Activated CD4-positive, alpha-beta T cell treated with anti-CD3 and anti-CD28 coated beads for 36 hours (primary cell): ENCODE measurements at regions not wholly inside any gene's neighbourhood (a gene's known extent, or its start where the extent isn't known, plus 50 kb on each side); places are given as distances from the start of the nearest gene placed in this dataset.
"Not testable (repeated sequence)": the region's sequence is repeated elsewhere in the genome, so short reads cannot be mapped to it uniquely, and the experiment has no call there.

ENCODE experiments used
- ATAC-seq: fragments of 200-7000 bp; cut with Tn5 transposase; one replicate; pipeline ENCODE4 v1.10.0; 2021; ENCODE audit warnings: mild to moderate bottlenecking, moderate library complexity
- CTCF ChIA-PET: fragments of 350-600 bp; sonication (Branson Sonifier 250); formaldehyde crosslinking; loops from one replicate; lab custom pipeline; 2021; ENCODE audit warnings: antibody characterized with exemption; lab: Charles Lee
- POLR2A ChIA-PET: fragments of 350-600 bp; sonication (Branson Sonifier 250); formaldehyde crosslinking; loops from one replicate; lab custom pipeline; 2021; ENCODE audit warnings: antibody characterized with exemption, inconsistent platforms; lab: Charles Lee
- DNase-seq: peaks from one replicate; pipeline ENCODE4 v3.0.0-alpha.2; 2020
- H3K27ac Mint-ChIP-seq: one replicate; pipeline ENCODE4 v1.8.0; 2021; ENCODE audit warnings: mixed read lengths
- H3K27me3 Mint-ChIP-seq: one replicate; pipeline ENCODE4 v1.8.0; 2021; ENCODE audit warnings: mixed read lengths
- H3K36me3 Mint-ChIP-seq: one replicate; pipeline ENCODE4 v1.8.0; 2021; ENCODE audit warnings: low read depth, mixed read lengths
- H3K4me1 Mint-ChIP-seq: one replicate; pipeline ENCODE4 v1.8.0; 2021; ENCODE audit warnings: mixed read lengths
- H3K4me3 Mint-ChIP-seq: one replicate; pipeline ENCODE4 v1.8.0; 2021; ENCODE audit warnings: mild to moderate bottlenecking, moderate library complexity, mixed read lengths
- H3K9me3 Mint-ChIP-seq: one replicate; pipeline ENCODE4 v1.8.0; 2021; ENCODE audit warnings: low read depth, mixed read lengths
- intact Hi-C, 2 experiments: fragments of 100-400 bp; cut with DNase I in 1 of 2; cut with micrococcal nuclease in 1 of 2; formaldehyde crosslinking; loops; one replicate each; pipeline versions ENCODE4 v1.14.2 to v1.15.1; 2022 to 2024; cut with DNase I, micrococcal nuclease

DNA sequence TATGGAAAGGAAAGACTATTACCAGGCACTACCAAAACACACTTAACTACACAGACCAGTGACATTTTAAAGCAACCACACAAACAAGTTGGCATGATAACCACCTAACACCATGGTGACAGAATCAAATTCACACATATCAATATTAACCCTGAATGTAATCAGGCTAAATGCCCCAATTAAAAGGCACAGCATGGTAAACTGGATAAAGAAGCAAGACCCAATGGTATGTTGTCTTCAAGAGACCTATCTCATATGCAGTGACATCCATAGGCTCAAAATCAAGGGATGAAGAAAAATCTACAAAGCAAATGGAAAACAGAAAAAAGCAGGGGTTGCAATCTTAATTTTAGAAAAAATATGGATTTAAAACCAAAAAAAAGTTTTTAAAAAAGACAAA lies 86.0 kb downstream of the SAMD9 start:
- POLR2A ChIA-PET, result no interaction called here
- H3K27ac Mint-ChIP-seq, result no peak overlapping the region
- peaks cover 16% of the 10 kb centered on the region for H3K9me3 Mint-ChIP-seq
- H3K4me3 Mint-ChIP-seq, result no peak overlapping the region
- no peak for DNase-seq
- H3K4me1 Mint-ChIP-seq, result peaks cover 8% of the 10 kb centered on the region
- no peak for ATAC-seq
- no peaks in the 10 kb centered on the region for H3K36me3 Mint-ChIP-seq
- H3K27me3 Mint-ChIP-seq, result peaks cover 9% of the 10 kb centered on the region
- CTCF ChIA-PET, result no interaction called here
- intact Hi-C loops, result no loop called here

DNA sequence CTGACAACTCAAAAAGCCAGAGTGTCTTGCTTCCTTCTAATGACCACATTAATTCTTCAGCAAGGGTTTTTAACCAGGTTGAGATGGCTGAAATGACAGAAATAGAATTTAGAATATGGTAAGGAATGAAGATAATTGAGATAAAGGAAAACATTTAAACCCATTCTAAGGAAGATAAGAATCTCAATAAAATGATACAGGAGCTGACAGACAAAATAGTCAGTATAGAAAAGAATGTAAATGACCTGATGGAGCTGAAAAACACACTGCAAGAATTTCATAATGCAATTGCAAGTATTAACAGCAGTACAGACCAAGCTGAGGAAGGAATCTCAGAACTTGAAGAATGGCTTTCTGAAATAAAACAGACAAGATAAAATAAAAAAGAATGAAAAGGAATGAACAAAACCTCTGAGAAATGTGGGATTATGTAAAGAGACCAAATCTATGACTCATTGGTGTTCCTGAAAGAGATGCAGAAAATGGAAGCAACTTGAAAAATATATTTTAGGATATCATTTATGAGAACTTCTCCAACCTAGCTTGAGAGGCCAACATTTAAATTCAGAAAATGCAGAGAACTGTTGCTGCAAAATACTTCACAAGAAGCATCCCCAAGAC lies 87.1 kb downstream of the SAMD9 start:
- ATAC-seq (no peak), DNase-seq (no peak)
- Mint-ChIP-seq H3K27me3 (peaks cover 10% of the 10 kb centered on the region), H3K4me3 (no peak overlapping the region), H3K36me3 (no peaks in the 10 kb centered on the region), H3K4me1 (peaks cover 2% of the 10 kb centered on the region), H3K9me3 (peaks cover 16% of the 10 kb centered on the region), H3K27ac (no peak overlapping the region)
- ChIA-PET POLR2A (no interaction called here), CTCF (no interaction called here)
- intact Hi-C loops, result no loop called here

DNA sequence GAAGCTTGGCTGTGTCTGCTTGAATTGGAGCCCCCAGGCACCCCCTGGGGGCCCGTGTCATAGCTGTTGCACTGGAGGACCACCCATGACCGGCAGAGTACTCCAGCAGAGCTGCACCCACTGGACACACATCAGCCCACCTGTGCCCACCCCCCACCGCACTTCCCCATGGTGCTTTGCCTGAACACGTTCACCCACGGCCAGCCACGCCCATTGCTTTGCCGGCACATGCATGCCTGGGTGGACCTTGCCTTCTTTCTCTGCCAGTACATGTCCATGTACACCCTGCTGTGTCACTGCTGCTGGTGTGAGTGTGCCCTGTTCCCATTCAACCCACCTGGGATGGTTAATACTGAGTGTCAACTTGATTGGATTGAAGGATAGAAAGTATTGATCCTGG lies 88.7 kb downstream of the SAMD9 start:
- no peak for ATAC-seq

DNA sequence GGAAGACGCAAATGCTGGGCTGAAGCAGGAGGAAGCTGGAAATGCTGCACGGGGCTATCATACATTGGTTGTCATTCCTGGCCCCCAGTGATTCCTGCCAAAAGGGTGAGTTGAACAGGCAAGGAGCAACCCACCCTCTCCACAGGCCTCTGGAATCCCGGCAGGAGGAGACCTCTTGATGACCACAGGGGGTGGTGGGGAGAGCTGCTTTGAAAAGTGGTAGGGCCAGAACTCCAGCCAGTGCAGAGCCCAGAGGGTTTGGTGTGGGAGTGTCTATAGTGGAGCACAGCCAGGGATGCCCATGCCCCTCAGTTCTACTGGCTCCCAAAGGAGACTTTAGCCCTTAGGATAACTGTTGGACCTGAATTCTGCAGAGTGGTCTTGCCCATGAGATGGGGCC lies 89.2 kb downstream of the SAMD9 start:
- no peak for DNase-seq
- no peak for ATAC-seq
- ChIA-PET POLR2A (no interaction called here), CTCF (no interaction called here)
- Mint-ChIP-seq H3K36me3 (no peaks in the 10 kb centered on the region), H3K9me3 (peaks cover 14% of the 10 kb centered on the region), H3K27me3 (peaks cover 11% of the 10 kb centered on the region), H3K4me1 (peaks cover 2% of the 10 kb centered on the region), H3K4me3 (no peak overlapping the region), H3K27ac (no peak overlapping the region)
- intact Hi-C loops, result no loop called here

More for the DNA sequence above, 88.7 kb downstream of the SAMD9 start:
- H3K4me1 Mint-ChIP-seq, result peaks cover 2% of the 10 kb centered on the region
- peaks cover 14% of the 10 kb centered on the region for H3K9me3 Mint-ChIP-seq
- H3K27me3 Mint-ChIP-seq, result peaks cover 11% of the 10 kb centered on the region
- no peaks in the 10 kb centered on the region for H3K36me3 Mint-ChIP-seq
- no peak for DNase-seq
- ChIA-PET CTCF (no interaction called here), POLR2A (no interaction called here)
- no peak overlapping the region for H3K4me3 Mint-ChIP-seq
- no peak overlapping the region for H3K27ac Mint-ChIP-seq
- intact Hi-C loops, result no loop called here

DNA sequence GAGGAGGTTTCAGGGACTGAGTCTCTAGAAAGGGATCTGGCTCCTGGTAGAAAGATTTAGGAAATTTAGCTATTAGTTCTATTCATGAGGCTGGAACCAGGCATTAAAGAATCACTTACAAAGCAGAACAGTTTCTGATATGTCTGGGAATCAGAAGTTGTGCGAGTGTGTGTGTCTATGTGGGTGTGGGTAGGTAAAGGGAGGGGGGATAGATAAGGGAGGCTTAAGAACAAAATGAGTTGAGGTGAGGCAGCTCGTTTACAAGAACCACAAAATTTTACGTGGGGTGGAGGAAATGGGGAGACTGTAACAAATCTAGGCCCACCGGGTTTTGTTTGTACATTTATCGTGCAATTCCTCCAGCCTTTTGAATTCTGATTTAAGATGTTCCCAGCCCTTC lies 90.7 kb downstream of the SAMD9 start:
- intact Hi-C loops, result no loop called here
- peaks cover 11% of the 10 kb centered on the region for H3K27me3 Mint-ChIP-seq
- ATAC-seq, result no peak
- no peak overlapping the region for H3K27ac Mint-ChIP-seq
- ChIA-PET CTCF (interaction anchor here (0.6 to 0.8 kb wide), 2 partner anchors 14 to 91 kb away, joined by 3 read pairs; partner anchors contain the start of gene SAMD9), POLR2A (no interaction called here)
- H3K9me3 Mint-ChIP-seq, result peaks cover 8% of the 10 kb centered on the region
- peaks cover 3% of the 10 kb centered on the region for H3K4me1 Mint-ChIP-seq
- no peaks in the 10 kb centered on the region for H3K36me3 Mint-ChIP-seq
- no peak for DNase-seq
- H3K4me3 Mint-ChIP-seq, result no peak overlapping the region

DNA sequence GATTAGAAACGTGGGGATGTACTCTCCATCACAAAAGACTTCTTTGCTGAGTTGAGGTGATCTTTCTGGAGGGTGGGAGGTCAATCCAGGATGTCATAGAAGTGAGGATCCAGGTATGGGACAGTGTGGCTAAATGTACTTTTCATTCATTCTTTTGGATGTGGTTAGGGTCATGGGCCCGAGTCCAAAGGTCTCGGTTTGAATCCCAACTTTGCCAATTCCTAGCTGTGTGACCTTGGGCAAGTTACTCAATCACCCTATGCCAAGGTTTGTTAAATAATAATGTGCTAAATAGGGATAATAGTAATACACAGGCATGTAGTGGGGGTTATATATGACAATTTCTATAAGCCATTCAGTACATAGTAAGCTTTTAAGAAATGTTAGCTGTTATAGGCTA lies 91.4 kb downstream of the SAMD9 start:
- DNase-seq, result no peak
- ChIA-PET POLR2A (no interaction called here), CTCF (interaction anchor here (0.6 to 1.1 kb wide), 3 partner anchors 14 to 602 kb away, joined by 3 read pairs; partner anchors contain the start of gene SAMD9)
- intact Hi-C loops, result no loop called here
- no peak for ATAC-seq
- no peaks in the 10 kb centered on the region for H3K36me3 Mint-ChIP-seq
- peaks cover 11% of the 10 kb centered on the region for H3K27me3 Mint-ChIP-seq
- H3K27ac Mint-ChIP-seq, result no peak overlapping the region
- peaks cover 4% of the 10 kb centered on the region for H3K9me3 Mint-ChIP-seq
- H3K4me3 Mint-ChIP-seq, result no peak overlapping the region
- peaks cover 7% of the 10 kb centered on the region for H3K4me1 Mint-ChIP-seq

DNA sequence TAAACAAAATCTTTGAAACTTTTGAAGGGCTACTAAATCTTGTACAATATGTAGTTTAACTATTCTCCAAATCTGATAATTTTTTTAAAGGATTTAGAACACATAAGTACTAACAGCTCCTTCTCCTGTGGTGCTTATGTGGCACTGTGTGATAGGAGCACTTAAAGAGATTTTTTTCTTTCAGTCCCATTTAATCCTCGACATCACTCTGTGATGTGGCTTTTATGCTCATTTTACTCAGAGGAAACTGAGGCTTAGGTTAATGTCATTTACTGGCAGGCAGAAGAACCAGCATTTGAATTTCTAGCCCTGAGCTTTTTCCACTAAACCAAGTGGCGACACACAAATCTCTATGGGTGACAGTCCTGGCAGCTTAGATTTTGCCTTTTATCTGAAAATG lies 92.4 kb downstream of the SAMD9 start:
- H3K27ac Mint-ChIP-seq, result no peak overlapping the region
- peak; percentile 69 for ATAC-seq
- H3K4me1 Mint-ChIP-seq, result peaks cover 9% of the 10 kb centered on the region
- intact Hi-C loops, result no loop called here
- H3K27me3 Mint-ChIP-seq, result peaks cover 11% of the 10 kb centered on the region
- no peak for DNase-seq
- no peaks in the 10 kb centered on the region for H3K9me3 Mint-ChIP-seq
- ChIA-PET POLR2A (no interaction called here), CTCF (interaction anchor here (0.8 to 1.2 kb wide), 3 partner anchors 9 to 601 kb away, joined by 3 to 5 read pairs (median 3); no protein-coding TSS in a partner anchor)
- H3K4me3 Mint-ChIP-seq, result no peak overlapping the region
- no peaks in the 10 kb centered on the region for H3K36me3 Mint-ChIP-seq

DNA sequence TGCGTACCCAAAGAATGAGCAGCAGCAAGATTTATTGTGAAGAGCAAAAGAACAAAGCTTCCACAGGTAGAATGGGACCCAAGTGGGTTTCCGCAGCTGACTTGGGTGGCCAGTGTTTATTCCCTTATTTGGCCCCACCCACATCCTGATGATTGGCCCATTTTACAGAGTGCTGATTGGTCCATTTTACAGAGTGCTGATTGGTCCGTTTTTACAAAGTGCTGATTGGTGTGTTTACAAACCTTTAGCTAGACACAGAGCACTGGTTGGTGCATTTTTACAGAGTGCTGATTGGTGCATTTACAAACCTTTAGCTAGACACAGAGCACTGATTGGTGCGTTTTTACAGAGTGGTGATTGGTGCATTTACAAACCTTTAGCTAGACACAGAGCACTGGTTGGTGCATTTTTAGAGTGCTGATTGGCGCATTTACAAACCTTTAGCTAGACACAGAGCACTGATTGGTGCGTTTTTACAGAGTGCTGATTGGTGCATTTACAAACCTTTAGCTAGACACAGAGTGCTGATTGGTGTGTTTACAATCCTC lies 94.8 kb downstream of the SAMD9 start:
- H3K27ac Mint-ChIP-seq, H3K4me1 Mint-ChIP-seq, H3K9me3 Mint-ChIP-seq, H3K4me3 Mint-ChIP-seq, H3K27me3 Mint-ChIP-seq, H3K36me3 Mint-ChIP-seq, intact Hi-C loops, DNase-seq, ATAC-seq: not testable (repeated sequence)
- ChIA-PET POLR2A (interaction anchor here (0.7 kb wide), 1 partner anchor 398 kb away, joined by 6 read pairs; no protein-coding TSS in a partner anchor), CTCF (interaction anchor here (1.3 to 1.4 kb wide), 2 partner anchors 12 to 15 kb away, joined by 3 read pairs; no protein-coding TSS in a partner anchor)

DNA sequence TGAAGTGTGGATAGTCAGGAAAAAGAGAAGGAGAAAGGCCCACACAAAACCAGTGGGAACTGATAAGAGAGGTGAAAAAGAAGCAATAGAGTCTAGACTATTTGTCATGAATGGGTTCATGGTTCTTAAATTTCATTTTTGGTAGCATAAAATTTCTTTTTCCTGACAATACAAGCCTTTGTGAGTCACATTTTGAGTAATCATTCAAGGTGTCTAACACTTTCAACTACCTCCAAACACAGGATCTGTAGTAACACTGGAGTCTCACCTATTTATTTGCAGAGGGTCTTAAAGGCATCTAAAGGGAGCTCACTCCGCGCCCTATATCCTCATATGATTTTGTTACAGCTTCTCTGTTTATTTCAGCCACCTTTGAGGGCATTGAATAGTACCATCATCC lies 96.0 kb downstream of the SAMD9 start:
- H3K36me3 Mint-ChIP-seq, result no peaks in the 10 kb centered on the region
- ATAC-seq, result peak; percentile 30

DNA sequence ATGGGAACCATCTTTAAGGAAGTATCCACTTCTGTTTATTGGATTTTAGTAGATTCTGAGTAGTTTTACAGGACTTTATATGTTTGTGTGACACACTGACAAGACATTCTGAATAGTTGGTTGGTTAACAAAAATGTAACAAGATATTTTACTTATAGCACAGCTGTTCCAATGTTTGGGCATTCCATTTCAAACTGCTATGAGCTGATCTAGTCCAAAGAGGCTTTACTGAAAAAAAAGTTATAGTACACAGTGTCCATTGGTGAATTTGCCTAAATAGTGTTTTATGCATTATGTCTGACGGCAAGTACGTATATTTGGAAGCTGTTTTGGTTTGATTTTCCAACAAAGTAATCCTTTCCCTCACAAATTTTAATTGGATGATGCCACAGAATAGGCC lies 99.1 kb downstream of the SAMD9 start:
- ChIA-PET CTCF (no interaction called here), POLR2A (no interaction called here)
- no peaks in the 10 kb centered on the region for H3K27me3 Mint-ChIP-seq
- ATAC-seq (no peak), DNase-seq (no peak)
- H3K4me1 Mint-ChIP-seq, result peaks cover 14% of the 10 kb centered on the region
- H3K4me3 Mint-ChIP-seq, result no peak overlapping the region
- intact Hi-C loops, result no loop called here
- no peak overlapping the region for H3K27ac Mint-ChIP-seq
- no peaks in the 10 kb centered on the region for H3K9me3 Mint-ChIP-seq
- no peaks in the 10 kb centered on the region for H3K36me3 Mint-ChIP-seq

More for the DNA sequence above, 96.0 kb downstream of the SAMD9 start:
- peaks cover 9% of the 10 kb centered on the region for H3K4me1 Mint-ChIP-seq
- CTCF ChIA-PET, result no interaction called here
- intact Hi-C loops, result no loop called here
- DNase-seq, result no peak
- H3K27ac Mint-ChIP-seq, result no peak overlapping the region
- H3K4me3 Mint-ChIP-seq, result no peak overlapping the region
- POLR2A ChIA-PET, result no interaction called here
- H3K9me3 Mint-ChIP-seq, result no peaks in the 10 kb centered on the region
- peaks cover 2% of the 10 kb centered on the region for H3K27me3 Mint-ChIP-seq

DNA sequence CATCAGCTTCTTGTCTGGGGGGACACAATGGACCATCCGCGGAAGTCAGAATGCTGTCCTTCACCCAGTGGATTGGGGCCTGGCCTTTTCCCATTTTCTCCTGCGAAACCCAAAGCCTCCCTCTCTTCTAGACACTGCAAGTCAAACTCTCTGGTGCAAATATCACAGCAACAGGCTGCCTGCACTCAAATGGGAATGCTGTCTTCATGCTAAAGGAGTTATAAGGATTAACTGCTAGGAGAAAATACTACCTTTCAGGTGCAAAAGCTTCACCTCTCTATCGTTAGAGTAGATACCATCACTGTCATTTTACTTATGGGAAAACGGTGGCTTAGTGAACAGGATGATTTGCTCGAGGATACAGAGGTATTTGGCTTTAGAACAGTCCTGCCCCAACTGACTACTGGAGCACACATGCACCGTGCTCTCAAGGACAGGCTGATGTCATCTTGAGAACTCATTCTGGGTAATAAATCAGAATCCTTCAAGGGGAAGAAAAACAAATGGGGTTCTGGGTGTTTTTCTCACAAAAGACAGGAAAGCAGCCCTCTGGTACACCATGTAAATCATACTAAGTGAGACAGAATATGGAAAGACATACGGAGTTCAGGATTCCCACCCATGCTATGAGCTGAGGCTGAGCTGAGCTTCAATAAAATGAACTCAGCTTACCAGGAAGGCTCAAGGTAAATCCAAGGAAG lies 100.9 kb downstream of the SAMD9 start:
- DNase-seq, result no peak
- intact Hi-C loops, result no loop called here
- CTCF ChIA-PET, result interaction anchor here (1.5 kb wide), 1 partner anchor 9 kb away, joined by 5 read pairs; no protein-coding TSS in a partner anchor
- ATAC-seq, result no peak
- Mint-ChIP-seq H3K36me3 (no peaks in the 10 kb centered on the region), H3K27ac (no peak overlapping the region), H3K4me1 (peaks cover 11% of the 10 kb centered on the region), H3K27me3 (no peaks in the 10 kb centered on the region), H3K9me3 (no peaks in the 10 kb centered on the region), H3K4me3 (no peak overlapping the region)
- POLR2A ChIA-PET, result no interaction called here
